Spleen (tissue), 11 donors: ENCODE measurements at regions not wholly inside any gene's neighbourhood (a gene's known extent, or its start where the extent isn't known, plus 50 kb on each side); places are given as distances from the start of the nearest gene placed in this dataset.

Source experiments
- DNase-seq: peaks from one replicate; pipeline ENCODE4 v3.0.0-alpha.2; 2020
- H3K27ac ChIP-seq, 8 donors: fragments of 200-600 bp; sonication (generic) in 7 of 8; 1 replicate in 4 of 8; 2 replicates in 4 of 8; pipeline versions ENCODE4 v1.5.0 to v1.8.0; 2016 to 2021; ENCODE audit warnings: inconsistent platforms in 4 of 8, mild to moderate bottlenecking in 4 of 8, moderate library complexity in 1 of 8
- H3K27me3 ChIP-seq, 7 donors: fragments of 200-600 bp; sonication (generic) in 6 of 7; replicated peaks in 1 of 7; 1 replicate in 4 of 7; 2 replicates in 3 of 7; pipeline versions ENCODE4 v1.5.0 to v1.8.0; 2016 to 2021; ENCODE audit warnings: inconsistent platforms in 3 of 7, mild to moderate bottlenecking in 1 of 7
- H3K36me3 ChIP-seq, 6 donors: fragments of 200-600 bp; sonication (generic) in 5 of 6; 1 replicate in 4 of 6; 2 replicates in 2 of 6; pipeline versions ENCODE4 v1.5.0 to v1.8.0; 2016 to 2021; ENCODE audit warnings: inconsistent platforms in 2 of 6
- H3K4me1 ChIP-seq, 6 donors: fragments of 200-600 bp; sonication (generic) in 5 of 6; 1 replicate in 3 of 6; 2 replicates in 3 of 6; pipeline versions ENCODE4 v1.5.0 to v1.8.0; 2016 to 2021; ENCODE audit warnings: inconsistent platforms in 3 of 6
- H3K4me3 ChIP-seq, 8 donors: fragments of 200-600 bp; sonication (generic) in 7 of 8; 1 replicate in 4 of 8; 2 replicates in 4 of 8; pipeline versions ENCODE4 v1.5.0 to v1.8.0; 2016 to 2021; ENCODE audit warnings: inconsistent platforms in 4 of 8, mild to moderate bottlenecking in 4 of 8, moderate library complexity in 2 of 8
- H3K9me3 ChIP-seq, 8 donors: fragments of 200-600 bp; sonication (generic) in 7 of 8; 1 replicate in 4 of 8; 2 replicates in 4 of 8; pipeline versions ENCODE4 v1.5.0 to v1.8.0; 2016 to 2021; ENCODE audit warnings: inconsistent platforms in 4 of 8
- CTCF ChIP-seq, 11 experiments: fragments of 200-600 bp in 7 of 11; fragments of 450-650 bp in 4 of 11; sonication (generic) in 4 of 11; IDR thresholded peaks in 8 of 11; conservative IDR thresholded peaks in 3 of 11; 1 replicate in 7 of 11; 2 replicates in 4 of 11; pipeline versions ENCODE4 v1.4.0 to v1.8.0; 2016 to 2021; ENCODE audit warnings: antibody characterized with exemption in 11 of 11, inconsistent platforms in 4 of 11, mild to moderate bottlenecking in 1 of 11
- POLR2A ChIP-seq, 3 donors: fragments of 450-650 bp; IDR thresholded peaks; one replicate each; pipeline ENCODE4 v1.5.1; 2017; ENCODE audit warnings: antibody characterized with exemption in 3 of 3, mild to moderate bottlenecking in 1 of 3
- POLR2AphosphoS5 ChIP-seq, 3 donors: sonication (generic); formaldehyde crosslinking; IDR thresholded peaks; one replicate each; pipeline ENCODE4 v1.5.1; 2017; ENCODE audit warnings: antibody characterized with exemption in 3 of 3
- WGBS, 5 donors: extraction: QIAGEN DNeasy Blood & Tissue Kit in 3 of 5; methylation state at CpG; one replicate each; pipeline versions ENCODE4 v1.1.5 to v1.1.7; 2013 to 2018; 5-methylcytosine and 5-hydroxymethylcytosine counted together
- intact Hi-C: fragments of 100-400 bp; cut with DNase I; formaldehyde crosslinking; loops from one replicate; pipeline ENCODE4 v1.15.0; 2023; ENCODE audit warnings: low total_unique reads
- donor health status: healthy with polysubstance abuse.
- donor health status: DM: no; HTN: no; CAD: no; lungs with moderate emphysema.
- donor health status: DM: no; HTN: no; CAD: no.
- donor health status: Bipolar disorder and iron deficiency.
- donor health status: healthy.
- donor health status: DM: no; HTN: no; CAD: no.
- donor health status: DM: yes; HTN: yes; CAD: no.

DNA sequence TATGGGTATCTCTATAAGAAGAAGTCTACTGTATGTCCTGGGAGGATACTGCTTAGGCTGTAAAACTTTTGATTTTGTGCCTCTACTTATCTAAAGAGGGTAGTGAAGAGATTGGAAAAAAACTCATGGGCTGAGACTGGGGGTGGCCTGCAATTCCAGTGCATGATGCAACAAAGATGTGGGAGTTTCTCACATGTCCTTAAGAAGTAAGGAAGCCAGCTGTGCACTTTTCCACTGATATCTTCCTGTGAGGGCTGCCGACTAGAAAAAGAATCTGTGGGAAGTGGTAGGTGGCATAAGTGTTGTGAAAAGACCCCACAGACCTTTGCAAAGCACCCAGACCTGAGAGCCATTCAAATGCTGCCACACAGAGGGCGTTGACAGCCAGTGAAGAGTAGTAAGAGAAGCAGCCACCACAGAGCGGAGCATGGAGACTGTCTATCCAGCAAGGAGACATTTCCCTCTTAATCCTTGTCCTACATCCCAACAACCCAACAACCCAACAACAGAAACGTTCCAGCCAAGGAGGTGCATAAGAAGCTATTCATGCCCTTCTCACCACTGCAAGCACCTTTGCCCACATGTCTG is 65.1 kb downstream of the PFDN4 start:
- Histone ChIP-seq H3K4me1 (peaks cover 0 to 6% (median 1%) of the 10 kb centered on the region in 6 donors), H3K4me3 (no peak overlapping the region), H3K27me3 (peaks cover 0 to 7% (median 0%) of the 10 kb centered on the region in 7 donors), H3K9me3 (peaks cover 0 to 4% (median 0%) of the 10 kb centered on the region in 8 donors), H3K27ac (no peak overlapping the region), H3K36me3 (no peaks in the 10 kb centered on the region)
- DNase-seq, result no peak
- 54 to 68% (median 63%) methylated on average over 4 of the region's 4 CpGs for WGBS, 5 donors
- intact Hi-C loops, result no loop called here
- TF ChIP-seq CTCF (IDR thresholded peaks at IDR 0.05 in 8 of 11, conservative IDR thresholded peaks at IDR 0.05 in 3 of 11) (no peak), POLR2AphosphoS5 (IDR thresholded peaks at IDR 0.05) (no peak)

DNA sequence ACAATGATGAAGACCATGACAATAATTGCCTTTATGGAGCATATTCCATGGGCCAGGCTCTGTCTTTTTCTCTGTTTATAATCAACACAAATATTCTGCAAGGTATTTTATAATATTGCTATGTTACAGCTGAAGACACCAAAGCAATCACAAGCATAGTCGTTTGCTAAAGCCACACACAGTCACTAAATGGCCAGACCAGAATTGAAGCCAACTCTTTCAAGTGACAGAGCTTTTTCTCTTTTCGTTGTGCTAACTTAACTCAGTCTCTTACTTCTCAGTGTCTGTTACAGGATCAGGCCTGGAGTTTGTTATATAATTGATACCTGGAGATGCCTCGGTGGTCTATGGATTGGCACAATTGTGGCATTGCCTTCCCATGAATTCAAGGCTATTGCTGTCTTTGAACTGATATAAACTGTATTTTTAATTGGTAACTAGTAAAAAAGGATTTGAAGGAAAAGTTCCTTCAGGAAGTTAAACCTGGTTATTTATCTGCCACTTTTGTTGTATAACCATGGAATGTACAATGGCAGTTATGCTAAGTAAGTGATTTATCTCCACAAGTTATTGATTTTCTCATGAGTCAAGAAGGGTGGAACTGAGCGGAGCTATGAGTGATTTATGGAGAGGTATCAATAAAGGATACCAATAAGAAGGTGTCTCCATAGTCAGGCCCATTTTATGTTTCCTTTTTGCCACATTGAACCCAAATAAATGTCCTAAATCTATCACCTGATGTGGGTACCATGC is 67.6 kb downstream of the PFDN4 start:
- peaks cover 0 to under 1% (median 0%) of the 10 kb centered on the region in 7 donors for H3K27me3 ChIP-seq
- peaks cover 0 to 2% (median 0%) of the 10 kb centered on the region in 8 donors for H3K9me3 ChIP-seq
- H3K27ac ChIP-seq, result no peak overlapping the region
- H3K4me3 ChIP-seq, result no peak overlapping the region
- intact Hi-C loops, result no loop called here
- TF ChIP-seq POLR2A (IDR thresholded peaks at IDR 0.05) (no peak), POLR2AphosphoS5 (IDR thresholded peaks at IDR 0.05) (no peak), CTCF (IDR thresholded peaks at IDR 0.05 in 8 of 11, conservative IDR thresholded peaks at IDR 0.05 in 3 of 11) (no peak)
- no peak for DNase-seq
- 81 to 92% (median 87%) methylated on average over 4 of the region's 4 CpGs for WGBS, 5 donors
- no peaks in the 10 kb centered on the region for H3K4me1 ChIP-seq
- no peaks in the 10 kb centered on the region for H3K36me3 ChIP-seq

DNA sequence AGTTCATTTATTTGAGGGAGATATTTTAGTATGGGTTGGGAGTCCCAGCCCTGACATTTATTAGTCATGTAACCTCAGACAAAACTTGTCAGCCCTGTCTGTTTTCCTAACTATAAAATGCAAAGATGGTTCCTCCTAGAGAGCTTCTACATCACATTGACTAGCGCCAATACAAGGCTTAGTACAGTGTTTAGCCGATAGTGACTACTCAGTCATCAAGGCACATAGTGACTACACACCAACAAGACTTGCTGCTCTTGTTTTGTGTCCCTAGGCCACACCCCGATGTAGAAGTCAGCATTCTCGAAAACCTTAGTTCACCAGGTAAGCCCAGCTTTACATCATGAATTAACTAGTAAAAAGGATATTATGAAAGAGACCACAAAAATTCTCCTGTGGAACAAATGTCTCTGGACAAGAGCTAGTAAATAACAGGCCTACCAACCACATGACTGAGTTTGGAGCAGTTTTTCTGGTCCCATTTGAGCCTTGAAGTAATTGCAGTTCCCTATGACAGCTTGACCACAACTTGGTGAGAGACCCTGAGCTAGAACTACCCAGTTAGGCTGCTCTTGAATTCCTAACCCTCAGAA is 68.8 kb downstream of the PFDN4 start:
- Histone ChIP-seq H3K4me3 (no peak overlapping the region), H3K9me3 (no peaks in the 10 kb centered on the region), H3K36me3 (no peaks in the 10 kb centered on the region), H3K27me3 (peaks cover 0 to 3% (median 0%) of the 10 kb centered on the region in 7 donors), H3K27ac (no peak overlapping the region), H3K4me1 (no peaks in the 10 kb centered on the region)
- no peak for TF ChIP-seq POLR2AphosphoS5 (IDR thresholded peaks at IDR 0.05)
- no peak for TF ChIP-seq CTCF (IDR thresholded peaks at IDR 0.05 in 8 of 11, conservative IDR thresholded peaks at IDR 0.05 in 3 of 11)
- no peak for TF ChIP-seq POLR2A (IDR thresholded peaks at IDR 0.05)
- WGBS, 5 donors, result 86 to 94% (median 92%) methylated on average over 4 of the region's 4 CpGs
- intact Hi-C loops, result no loop called here
- DNase-seq, result no peak

- 81 to 94% (median 84%) methylated on average over 4 of the region's 4 CpGs for WGBS, 5 donors
- Histone ChIP-seq H3K27me3 (peaks cover 0 to 4% (median 0%) of the 10 kb centered on the region in 7 donors), H3K9me3 (no peaks in the 10 kb centered on the region), H3K4me1 (no peaks in the 10 kb centered on the region), H3K36me3 (no peaks in the 10 kb centered on the region), H3K27ac (no peak overlapping the region), H3K4me3 (no peak overlapping the region)
- intact Hi-C loops, result no loop called here
- TF ChIP-seq POLR2A (IDR thresholded peaks at IDR 0.05) (no peak), POLR2AphosphoS5 (IDR thresholded peaks at IDR 0.05) (no peak), CTCF (IDR thresholded peaks at IDR 0.05 in 8 of 11, conservative IDR thresholded peaks at IDR 0.05 in 3 of 11) (no peak)
- no peak for DNase-seq
Observed at GRCh38 chr20:54278262-54278661, 70.4 kb downstream of the PFDN4 start.
